ENCODE measurements at regions not wholly inside any gene's neighbourhood (a gene's known extent, or its start where the extent isn't known, plus 50 kb on each side); places are given as distances from the start of the nearest gene placed in this dataset.

DNA sequence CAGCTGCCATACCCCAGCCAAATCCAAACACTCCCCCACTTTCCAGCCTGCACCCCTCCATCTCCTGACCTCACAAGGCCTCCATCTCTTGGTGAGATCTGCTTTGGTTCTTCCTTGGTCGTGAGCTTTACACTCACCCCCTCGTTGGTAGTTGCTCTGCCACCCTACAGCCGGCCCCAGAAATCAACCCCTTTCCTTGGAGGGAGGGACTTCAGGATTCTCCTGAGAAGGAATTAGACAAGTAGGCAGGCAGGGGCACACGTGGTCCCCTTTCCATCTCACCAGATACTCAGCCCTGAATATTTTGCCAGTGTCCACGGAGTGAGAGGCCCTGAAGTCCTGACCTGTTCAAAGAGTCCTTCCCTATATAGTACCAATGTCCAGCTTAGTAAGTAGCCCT lies 120.0 kb upstream of the PWP1 start:
- DNase-seq: no peak

DNA sequence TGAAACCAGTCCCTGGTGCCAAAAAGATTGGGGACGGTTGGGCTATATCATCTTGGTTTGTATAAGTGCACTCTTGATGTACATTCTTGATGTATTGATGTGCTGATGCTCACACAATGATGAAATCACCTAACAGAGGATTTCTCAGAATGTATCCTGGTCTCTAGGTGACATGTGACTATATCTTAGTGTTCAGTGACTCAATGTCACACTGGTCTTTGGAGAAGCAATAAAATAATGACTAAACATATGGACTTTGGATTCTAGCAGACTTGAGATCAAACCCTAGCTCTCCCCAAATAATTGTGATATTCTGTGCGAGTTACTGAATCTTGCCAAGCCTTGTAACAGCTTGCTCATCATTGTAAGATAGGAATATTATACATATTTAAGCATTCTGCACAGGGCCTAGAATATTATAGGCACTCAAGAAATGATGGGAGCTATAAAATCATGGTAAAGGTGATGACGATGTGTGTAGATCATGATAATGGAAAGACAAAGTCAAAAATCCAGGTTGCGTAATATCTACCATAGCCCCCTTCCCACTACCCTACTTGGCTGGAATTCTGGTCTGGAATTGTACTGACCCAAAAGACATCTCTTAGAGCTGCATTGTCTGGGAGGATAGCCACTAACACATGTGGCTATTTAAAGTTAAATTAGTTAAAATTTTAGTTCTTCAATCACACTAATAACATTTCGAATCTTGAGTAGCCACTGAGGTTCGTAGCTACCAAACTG lies 117.6 kb upstream of the PWP1 start:
- no peak for DNase-seq

DNA sequence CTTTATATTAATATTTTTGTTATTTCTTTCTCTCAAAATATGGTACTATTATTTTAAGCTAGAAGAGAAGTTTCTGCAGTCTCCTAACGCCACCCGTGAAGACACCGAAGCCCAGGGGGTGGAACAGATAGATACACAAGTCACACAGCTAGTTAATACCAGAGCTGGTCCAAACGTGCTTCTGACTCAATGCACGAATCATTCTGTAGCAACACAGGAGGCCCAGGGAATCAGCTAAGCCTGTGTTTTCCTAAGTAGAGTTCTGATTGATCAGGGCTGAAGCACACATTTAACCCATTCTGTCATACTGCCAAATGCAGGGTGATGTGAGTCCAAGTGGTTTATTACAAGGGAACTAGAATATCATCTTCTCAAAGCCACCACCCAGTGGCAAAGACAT lies 116.9 kb upstream of the PWP1 start:
- no peak for DNase-seq

DNA sequence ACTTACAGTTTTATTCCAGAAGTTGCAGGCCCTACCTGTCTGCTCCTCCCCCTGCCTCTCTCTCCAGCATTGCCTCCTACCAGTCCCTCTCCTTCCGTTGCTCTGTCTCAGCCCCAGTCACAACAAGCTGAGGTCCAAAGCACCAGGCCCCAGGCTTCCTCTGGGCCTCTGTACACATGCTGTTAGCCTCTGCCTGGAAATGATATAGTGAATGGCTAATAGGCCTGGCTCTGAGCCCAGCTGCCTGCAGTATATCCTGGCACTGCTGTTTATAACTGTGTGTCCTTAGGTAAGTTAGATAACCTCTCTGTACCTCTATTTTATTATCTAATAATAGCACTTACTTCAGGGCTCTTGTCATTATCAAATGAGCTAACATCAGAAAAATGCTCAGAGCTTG lies 114.9 kb upstream of the PWP1 start:
- no peak for DNase-seq

DNA sequence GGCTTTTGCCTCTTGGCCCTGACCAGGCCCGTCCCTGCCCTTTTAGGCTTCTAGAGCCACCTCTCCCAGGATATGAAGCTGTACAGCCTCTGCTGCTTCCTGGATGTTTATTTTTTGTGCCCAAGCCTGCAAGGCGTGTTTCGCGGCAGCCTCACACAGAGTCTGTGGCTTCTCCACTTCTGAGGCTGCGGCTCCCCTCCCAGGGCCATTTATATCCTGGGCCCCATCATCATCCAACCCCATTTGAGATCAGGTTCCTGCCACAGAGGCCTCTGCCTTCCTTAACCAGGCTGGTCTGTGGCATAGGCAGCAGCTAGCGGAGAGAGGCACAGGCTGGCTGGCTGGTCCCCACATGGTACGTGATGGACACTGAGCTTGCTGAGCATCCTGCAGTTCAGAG lies 114.1 kb upstream of the PWP1 start:
- DNase-seq: no peak

DNA sequence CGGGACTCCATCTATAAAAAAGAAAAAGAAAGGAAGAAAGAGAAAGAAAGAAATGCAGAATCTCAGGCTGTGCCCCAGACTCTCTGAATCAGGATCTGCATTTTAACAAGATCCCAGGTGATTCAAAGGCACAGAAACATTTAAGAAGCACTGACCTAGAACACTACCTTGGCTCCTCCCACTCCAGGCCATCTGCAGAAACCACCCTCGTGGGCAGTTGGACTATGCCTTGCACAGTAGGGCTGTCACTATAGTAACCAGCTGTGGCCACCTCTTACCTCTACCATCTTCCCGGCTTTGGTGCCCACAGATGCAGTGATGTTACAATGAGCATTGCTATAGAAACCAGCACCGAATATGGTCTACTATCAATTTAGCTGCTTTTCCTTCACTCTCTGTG lies 110.9 kb upstream of the PWP1 start:
- no peak for DNase-seq

DNA sequence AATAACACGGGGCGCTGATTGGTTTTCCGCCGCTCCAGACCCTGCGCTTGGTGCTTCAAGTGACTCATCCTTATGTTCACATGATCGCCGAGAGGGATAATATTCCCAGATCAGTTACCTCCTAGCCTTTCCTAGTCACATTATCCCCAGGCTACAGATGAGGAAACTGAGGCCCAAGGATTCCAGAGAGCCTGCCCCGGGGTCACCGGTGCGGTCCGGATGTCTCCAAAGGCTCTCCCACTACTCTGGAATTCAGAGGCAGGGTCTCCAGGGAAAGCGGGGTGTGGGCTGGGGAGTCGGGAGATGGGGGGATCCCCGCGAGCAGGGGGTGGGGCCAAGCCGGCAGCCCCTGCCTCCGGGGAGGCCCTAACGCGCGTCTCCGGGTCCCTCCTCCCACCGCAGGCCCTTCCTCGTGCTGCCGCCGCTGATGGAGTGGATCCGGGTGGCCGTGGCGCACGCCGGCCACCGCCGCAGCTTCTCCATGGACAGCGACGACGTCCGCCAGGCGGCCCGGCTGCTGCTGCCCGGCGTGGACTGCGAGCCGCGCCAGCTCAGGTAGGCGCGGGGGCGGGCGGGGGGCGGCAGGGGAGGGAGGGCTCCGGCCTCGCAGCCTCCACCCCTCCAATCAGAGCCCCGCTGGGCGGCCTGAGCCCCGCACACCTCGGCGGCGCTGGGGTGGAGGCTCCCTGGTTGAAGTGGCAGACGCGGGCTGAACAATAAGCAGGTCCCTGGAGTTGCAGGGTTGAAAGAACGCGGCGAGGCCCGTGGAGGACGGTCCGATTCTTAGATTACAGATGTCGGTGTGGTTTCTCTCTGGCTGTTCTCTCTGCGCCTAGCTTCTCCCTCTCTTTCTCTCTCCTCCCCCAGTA lies 104.6 kb upstream of the PWP1 start:
- DNase-seq: no peak

DNA sequence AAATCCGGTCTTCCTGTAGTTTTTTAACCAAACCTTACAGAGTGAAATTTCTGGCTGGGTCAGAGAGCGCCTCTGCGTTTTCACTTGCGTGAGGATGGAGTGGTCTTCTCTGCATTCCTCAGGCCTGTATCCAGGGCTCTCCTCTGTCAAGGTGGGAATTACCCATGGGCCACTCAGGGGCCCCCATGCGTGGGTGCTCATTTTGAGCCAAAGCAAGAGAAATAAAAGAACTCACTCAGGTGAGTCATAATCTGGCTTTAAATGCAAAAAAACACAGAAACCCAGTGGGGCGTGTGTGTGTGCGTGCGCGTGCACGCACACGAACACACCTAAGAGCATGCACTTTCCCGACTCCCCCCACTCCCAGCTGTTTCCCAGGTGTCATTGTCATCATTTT lies 104.0 kb upstream of the PWP1 start:
- no peak for DNase-seq

DNA sequence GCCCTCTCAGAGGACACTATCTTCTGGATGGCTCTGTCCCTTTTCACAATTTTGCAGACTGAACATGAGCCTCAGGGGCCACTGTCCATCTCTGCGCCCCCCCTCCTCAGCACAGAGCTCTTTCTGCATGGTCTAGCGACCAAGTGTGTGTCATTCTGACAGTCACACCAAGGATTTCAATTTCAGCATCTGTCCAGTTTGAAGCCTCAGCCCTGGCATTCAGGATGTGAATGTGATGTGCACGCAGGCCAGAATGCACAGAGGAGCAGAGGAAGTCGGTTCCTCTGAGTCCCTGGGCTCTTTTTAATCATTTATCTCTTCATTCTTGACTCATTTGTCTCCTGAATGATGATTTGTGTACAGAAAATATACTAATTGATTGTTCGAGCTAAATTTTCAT lies 102.0 kb upstream of the PWP1 start:
- DNase-seq: no peak

DNA sequence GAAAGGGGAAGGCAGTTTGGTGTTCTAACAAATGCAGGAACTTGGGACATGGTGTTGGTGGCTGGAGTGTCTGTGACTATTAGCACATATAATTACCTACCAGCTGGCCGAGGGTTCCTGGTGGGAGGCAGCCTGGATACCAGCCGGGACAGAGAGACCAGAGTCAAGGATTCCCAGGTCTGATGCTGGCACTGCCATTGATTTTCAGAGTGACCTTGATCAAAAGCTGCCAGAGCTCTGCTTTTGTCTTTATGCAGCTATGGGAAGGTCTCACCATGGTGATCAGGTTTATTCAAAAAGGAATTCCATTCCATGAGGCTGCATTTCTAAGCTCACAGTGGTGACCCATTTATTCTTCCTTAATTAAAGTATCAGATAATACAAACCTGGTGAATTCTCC lies 101.0 kb upstream of the PWP1 start:
- no peak for DNase-seq

DNA sequence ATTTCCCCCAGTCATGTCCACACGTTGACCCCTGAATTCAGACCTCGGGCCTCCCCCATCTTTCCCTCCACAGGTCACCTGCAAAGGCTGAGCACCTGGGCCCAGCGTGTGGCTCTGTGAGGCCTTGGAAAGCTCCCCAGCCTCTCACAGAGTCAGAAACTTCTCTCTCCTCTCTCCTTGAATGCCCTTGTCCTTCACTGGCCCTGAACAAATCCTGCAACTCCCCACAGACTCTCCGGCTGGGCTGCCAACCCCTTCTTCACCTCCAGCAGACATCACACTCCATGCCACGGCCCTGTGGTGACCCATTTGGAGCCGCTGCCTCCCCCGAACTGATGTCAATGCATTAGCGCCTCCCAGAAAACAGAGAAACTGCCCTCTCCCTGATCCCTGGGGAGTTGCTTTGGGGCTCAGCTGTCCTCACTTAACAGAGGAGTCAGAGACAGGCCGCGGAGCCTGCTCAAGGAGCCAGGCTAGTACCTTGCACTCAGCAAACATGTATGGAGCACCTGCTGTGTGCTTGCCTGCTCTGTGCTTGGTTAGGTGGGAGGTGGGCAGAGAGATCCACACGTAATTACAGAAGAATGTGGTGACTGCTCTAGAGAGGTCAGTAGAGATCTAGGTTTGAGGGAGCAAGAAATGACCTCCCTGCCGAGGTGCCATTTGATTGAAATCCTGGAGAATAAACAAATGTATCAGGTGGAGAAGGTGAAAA lies 99.2 kb upstream of the PWP1 start:
- no peak for DNase-seq

DNA sequence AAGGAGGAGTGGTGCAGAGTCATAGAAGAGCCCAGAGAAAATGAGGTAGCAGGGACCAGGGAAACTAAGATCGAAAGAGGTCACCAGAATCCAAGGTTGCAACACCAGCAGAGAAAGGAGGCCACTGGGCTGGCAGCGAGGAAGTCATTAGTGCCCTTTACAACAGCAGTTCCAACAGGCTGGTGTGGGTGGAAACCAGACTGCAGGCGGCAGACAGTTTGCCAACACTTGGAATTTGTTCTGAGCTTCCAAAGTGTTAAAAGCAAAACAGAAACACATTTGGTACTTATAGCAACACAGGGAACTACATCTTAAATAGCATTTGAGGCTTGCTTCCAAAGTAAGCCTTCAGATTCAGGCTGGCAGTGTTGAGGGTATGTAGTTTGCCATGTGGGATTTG lies 95.2 kb upstream of the PWP1 start:
- DNase-seq: no peak

DNA sequence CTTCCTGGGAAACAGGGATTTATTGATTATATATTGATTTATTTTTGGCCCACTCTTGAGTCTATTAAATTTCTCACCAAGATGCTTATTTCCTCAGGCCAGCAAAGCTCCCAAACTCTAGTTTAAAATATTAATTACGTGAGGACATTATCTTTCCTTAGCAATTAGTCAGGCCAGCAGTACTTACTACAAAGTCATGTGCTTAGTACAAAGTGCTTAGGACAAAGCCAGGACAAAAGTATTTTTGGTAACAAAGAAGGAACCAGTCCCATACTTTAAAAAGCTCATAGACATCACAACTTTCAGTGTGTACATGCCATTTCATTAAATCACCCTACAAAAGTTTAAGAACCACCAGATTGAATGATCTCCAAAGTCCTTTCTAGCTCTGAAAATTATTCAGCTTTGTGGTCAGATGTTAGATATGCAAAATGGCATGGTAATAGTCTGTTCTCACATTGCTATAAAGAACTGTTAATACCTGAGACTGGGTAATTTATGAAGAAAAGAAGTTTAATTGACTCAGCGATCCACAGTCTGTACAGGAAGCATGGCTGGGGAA lies 94.7 kb upstream of the PWP1 start:
- no peak for DNase-seq

DNA sequence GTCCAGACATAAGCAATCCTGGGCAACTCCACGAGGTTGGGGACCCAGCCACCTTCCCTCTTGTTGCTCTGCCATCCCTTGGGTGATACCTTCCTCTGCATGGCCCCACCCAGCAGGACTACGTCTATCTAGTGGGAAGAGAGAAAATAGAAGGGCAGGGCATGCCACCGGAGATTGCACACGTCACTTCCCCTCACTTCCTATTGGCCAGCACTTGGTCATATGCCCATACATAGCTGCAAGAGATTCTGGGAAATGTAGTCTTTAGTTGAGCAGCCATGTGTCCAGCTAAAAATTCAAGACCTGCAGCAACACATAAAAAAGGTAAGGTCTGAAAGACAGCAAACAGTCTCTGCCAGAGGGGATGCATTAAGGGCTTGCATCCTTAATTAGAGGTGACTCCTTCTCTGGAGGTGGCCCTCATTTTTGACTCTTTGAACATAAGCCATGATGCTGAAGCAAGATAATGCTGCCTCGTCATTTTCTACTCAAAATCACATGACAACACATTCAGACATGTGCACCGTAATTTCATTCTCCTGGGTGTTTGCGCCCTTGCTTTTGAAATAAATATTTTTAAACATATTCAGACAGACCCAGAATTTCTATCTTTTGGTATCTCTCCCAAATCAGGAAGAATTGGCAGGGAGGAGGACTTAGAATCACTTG lies 91.8 kb upstream of the PWP1 start:
- DNase-seq: no peak

DNA sequence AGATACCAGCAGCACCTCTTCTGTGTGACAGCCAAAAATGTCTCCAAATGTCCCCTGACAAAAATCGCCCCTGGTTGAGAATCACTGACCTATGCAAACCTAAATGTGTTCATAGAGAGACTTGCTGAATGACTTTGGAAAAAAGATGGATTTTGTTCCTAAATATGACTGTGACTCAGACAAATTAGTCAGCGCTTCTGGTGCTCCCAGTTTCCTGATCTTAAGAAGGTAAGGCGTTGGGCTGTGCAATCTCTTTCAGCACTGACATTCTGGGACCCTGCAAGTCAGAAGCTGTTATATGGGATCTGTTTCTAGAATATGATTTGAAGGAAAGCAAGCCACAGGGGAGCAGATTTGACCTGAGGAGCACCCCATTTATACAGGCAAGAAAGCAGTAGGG lies 90.6 kb upstream of the PWP1 start:
- no peak for DNase-seq

DNA sequence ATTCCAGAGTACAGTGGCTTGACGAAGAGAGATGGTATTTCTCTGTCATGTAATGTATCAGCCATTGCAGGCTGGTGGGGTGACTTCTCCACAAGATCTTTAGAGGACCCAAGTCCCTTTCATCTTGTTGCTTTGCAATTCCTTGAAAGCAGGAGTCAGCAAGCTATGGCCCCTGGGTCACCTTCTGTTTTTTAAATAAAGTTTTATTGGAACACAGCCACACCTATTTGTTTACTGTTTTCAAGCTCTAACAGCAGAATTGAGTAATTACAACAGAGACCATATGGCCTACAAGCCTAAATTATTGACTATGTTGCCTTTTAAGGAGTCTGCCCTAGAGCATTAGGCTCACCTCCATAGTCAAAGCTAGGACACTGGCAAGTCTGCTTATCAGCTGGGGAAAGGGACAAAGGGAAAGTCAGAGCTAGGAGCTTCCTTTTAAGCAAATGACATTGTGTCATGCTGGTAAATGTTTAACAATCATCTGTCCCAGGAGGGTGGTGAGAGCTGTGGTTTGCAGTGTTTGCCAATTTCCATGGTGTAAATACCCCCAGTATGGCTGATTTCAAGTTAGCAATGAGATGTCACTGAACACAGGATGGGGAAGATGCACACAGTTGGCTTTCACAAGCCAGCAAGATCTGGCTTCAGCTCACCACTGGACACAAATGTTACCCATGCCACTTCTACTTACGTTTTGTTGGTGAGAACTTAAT lies 87.7 kb upstream of the PWP1 start:
- no peak for DNase-seq

DNA sequence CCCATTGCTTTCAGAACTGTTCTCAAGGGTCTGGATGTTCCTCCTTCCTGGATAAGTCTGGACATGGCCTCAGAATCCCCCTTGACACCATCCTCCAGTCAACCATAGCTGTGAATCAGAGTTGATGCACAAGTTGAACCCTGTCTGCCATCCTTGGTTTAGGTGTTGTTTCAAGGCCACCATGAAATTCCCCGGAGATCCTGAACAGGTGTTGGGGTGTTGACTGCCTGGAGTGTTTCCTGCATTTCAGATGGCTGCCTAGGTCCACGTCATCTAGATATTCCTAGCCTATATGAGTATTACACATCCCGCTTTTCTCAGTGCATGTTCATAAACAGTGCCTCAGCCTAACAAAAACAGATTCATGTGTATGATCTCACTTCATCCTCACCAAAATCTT lies 86.7 kb upstream of the PWP1 start:
- DNase-seq: no peak

DNA sequence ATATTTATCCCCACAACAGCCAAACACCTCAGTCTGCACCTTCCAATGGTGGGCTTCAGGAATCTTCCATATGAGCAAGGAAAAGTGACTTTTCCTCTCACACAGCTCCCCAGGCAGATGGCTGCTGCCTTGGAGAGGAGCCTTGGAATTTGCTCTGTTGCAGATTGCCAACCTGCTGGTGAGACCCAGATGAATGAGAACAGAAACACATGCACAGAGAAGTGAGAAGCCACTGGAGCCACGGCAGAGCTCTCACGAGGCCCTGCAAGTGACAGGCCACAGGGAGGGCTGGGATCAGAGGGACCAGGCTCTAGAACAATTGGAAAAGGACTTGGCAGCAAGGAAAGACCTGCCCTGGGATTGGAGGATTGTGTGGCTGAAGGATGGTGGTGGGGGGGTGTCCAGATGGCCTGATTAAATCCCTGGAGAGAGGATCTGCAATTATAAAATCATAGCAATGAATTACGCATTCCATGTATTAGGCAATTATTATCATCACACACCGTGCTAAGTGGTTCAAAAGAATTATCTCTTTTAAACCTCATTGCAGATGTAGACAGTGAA lies 84.9 kb upstream of the PWP1 start:
- DNase-seq: no peak

DNA sequence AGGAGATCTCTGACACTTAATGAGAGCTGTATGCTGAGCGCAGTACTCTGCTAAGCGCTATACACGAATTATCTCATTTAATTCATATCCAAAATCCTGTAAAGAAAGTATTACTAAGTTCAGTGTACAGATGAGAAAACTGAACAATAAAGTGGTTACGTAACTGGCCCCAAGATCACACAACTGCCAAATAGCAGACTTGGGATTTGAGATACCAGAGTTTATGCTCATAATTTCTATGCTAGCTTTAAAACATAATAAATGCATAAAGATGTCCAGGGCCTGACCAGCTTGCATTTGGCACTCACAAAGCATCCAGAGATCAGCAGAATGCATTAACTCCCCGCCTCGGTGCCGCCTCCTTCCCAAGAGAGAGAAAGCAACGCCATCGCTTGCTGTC lies 83.2 kb upstream of the PWP1 start:
- DNase-seq: no peak

DNA sequence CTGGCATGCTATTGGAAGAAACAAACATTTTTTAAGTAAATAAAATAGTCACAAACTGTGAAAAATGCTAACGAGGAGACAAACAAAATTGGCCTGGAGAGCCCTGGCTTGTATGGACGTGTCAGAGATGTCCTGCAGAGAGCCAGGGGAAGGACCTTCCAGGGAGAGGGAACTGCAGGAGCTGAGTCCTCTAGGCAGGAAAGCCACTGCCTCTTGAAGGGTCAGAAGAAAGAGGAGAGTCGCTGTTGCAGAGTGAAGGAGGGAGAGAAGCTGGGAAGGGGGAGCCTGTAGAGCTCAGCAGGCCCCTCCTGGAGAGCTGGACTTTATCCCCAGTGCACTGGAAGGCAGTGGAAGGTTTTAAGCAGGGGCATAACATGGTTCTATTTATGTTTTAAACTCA lies 80.3 kb upstream of the PWP1 start:
- DNase-seq: no peak

DNA sequence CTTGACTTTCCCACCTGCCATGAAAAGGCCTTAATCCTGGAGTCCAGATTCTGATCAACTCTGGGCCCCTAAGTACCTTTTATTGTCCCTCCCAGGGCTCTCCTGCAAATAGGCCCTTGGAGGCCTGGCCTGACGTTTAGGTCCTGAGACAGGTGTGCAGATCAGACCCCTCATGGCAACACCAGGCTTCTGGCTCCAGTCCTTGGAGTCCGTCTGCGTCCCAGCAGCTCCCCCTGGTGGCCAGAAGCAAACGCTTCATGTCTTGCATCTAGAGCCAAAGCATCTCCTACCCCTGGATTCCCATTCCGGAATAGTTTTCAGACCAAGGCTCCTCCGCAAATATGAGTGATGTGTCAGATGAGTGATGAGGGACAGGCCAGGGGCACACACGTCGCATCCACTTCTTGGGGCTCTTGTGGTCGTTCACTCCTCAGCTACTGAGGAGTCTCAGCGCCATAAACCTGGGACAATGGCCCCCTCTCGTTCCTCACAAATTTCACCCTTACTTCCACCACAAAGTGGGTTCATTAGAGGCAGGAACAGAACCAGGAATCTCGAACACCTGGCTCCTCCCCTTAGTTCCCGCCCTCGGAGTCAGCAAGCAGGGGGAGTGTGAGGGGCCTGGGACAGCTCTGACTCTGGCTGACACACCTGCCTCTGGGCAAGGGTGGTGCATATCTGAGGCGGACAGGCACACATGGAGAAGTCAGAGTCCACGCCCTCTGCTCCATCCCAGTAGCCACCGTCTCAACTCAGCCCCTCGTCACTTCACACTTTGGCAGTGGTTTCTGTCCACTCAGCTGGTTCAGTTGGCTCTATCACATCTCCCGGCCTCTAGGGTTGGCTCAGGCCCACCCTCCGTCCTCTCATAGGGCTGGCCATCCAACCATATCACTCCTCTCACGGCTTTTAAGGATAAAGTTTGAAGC lies 77.9 kb upstream of the PWP1 start:
- DNase-seq: peak; percentile 84 to 85
